ENCODE measurements at regions not wholly inside any gene's neighbourhood (a gene's known extent, or its start where the extent isn't known, plus 50 kb on each side); places are given as distances from the start of the nearest gene placed in this dataset.

- Histone ChIP-seq H3K36me3 (no peaks in the 10 kb centered on the region), H3K27me3 (no peaks in the 10 kb centered on the region), H3K9me3 (no peaks in the 10 kb centered on the region), H3K4me3 (no peak overlapping the region), H3K27ac (no peak overlapping the region), H3K4me1 (no peaks in the 10 kb centered on the region)
- 88 to 89% methylated on average over 1 of the region's 1 CpG for WGBS, 2 donors
- intact Hi-C loops (cut with DNase I), result no loop called here
- DNase-seq, result no peak
- TF ChIP-seq CTCF (IDR thresholded peaks at IDR 0.05) (no peak), POLR2A (IDR thresholded peaks at IDR 0.05) (no peak), EP300 (IDR thresholded peaks at IDR 0.05) (no peak), POLR2AphosphoS5 (IDR thresholded peaks at IDR 0.05) (no peak)
These were observed 680.1 kb upstream of the FSHR start for GRCh38 chr2:49834433-49834832.

DNA sequence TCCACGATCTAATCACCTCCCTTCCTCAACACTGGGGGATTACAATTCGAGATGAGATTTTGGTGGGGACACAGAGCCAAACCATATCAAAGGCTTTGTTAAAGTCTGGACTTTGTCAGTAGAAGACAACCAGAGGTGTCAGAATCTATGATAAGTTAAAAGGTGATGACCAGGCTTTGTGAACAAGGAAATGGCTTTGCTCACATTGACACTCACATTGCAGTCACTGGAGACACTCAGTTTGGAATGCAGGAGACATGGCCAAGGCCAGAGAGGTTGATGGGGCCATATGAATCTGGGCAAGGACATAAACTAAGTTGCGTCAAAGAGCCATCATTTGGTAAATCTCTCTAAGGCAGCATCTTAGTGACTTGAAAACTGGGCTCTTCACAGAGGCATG lies 678.2 kb upstream of the FSHR start:
- Histone ChIP-seq H3K4me1 (no peaks in the 10 kb centered on the region), H3K27ac (no peak overlapping the region), H3K36me3 (no peaks in the 10 kb centered on the region), H3K27me3 (no peaks in the 10 kb centered on the region), H3K9me3 (no peaks in the 10 kb centered on the region), H3K4me3 (no peak overlapping the region)
- no peak for DNase-seq
- no peak for TF ChIP-seq CTCF (IDR thresholded peaks at IDR 0.05)
- no peak for TF ChIP-seq POLR2A (IDR thresholded peaks at IDR 0.05)
- intact Hi-C loops (cut with DNase I), result no loop called here
- WGBS, 2 donors, result 71 to 79% methylated on average over 3 of the region's 3 CpGs

GRCh38 chr2:49831698-49832367 lies 677.5 kb upstream of the FSHR start:
- H3K4me3 ChIP-seq, result no peak overlapping the region
- H3K36me3 ChIP-seq, result no peaks in the 10 kb centered on the region
- H3K4me1 ChIP-seq, result no peaks in the 10 kb centered on the region
- TF ChIP-seq CTCF (IDR thresholded peaks at IDR 0.05), result no peak
- no peak for TF ChIP-seq POLR2AphosphoS5 (IDR thresholded peaks at IDR 0.05)
- TF ChIP-seq EP300 (IDR thresholded peaks at IDR 0.05), result no peak
- TF ChIP-seq POLR2A (IDR thresholded peaks at IDR 0.05), result no peak
- H3K27ac ChIP-seq, result no peak overlapping the region
- no peak for DNase-seq
- intact Hi-C loops (cut with DNase I), result no loop called here
- no peaks in the 10 kb centered on the region for H3K27me3 ChIP-seq
- 62 to 71% methylated on average over 14 of the region's 14 CpGs for WGBS, 2 donors
- H3K9me3 ChIP-seq, result no peaks in the 10 kb centered on the region

- Histone ChIP-seq H3K4me3 (no peak overlapping the region), H3K9me3 (no peaks in the 10 kb centered on the region), H3K4me1 (no peaks in the 10 kb centered on the region), H3K27me3 (no peaks in the 10 kb centered on the region), H3K27ac (no peak overlapping the region), H3K36me3 (no peaks in the 10 kb centered on the region)
- no peak for TF ChIP-seq CTCF (IDR thresholded peaks at IDR 0.05)
- TF ChIP-seq POLR2A (IDR thresholded peaks at IDR 0.05), result no peak
- TF ChIP-seq POLR2AphosphoS5 (IDR thresholded peaks at IDR 0.05), result no peak
- no peak for TF ChIP-seq EP300 (IDR thresholded peaks at IDR 0.05)
- WGBS, 2 donors, result 74 to 75% methylated on average over 3 of the region's 3 CpGs
- intact Hi-C loops (cut with DNase I), result no loop called here
- no peak for DNase-seq
These were observed 676.5 kb upstream of the FSHR start for GRCh38 chr2:49830846-49831245.

- TF ChIP-seq POLR2AphosphoS5 (IDR thresholded peaks at IDR 0.05) (no peak), EP300 (IDR thresholded peaks at IDR 0.05) (no peak), CTCF (IDR thresholded peaks at IDR 0.05) (no peak), POLR2A (IDR thresholded peaks at IDR 0.05) (no peak)
- H3K9me3 ChIP-seq, result no peaks in the 10 kb centered on the region
- H3K36me3 ChIP-seq, result no peaks in the 10 kb centered on the region
- no peaks in the 10 kb centered on the region for H3K27me3 ChIP-seq
- WGBS, 2 donors, result 76 to 90% methylated on average over 5 of the region's 5 CpGs
- no peak overlapping the region for H3K4me3 ChIP-seq
- no peaks in the 10 kb centered on the region for H3K4me1 ChIP-seq
- no peak overlapping the region for H3K27ac ChIP-seq
- intact Hi-C loops (cut with DNase I), result no loop called here
- no peak for DNase-seq
These were observed 673.1 kb upstream of the FSHR start for GRCh38 chr2:49827366-49827765.
